ENCODE measurements at regions not wholly inside any gene's neighbourhood (a gene's known extent, or its start where the extent isn't known, plus 50 kb on each side); places are given as distances from the start of the nearest gene placed in this dataset.

- no peaks in the 10 kb centered on the region for H3K4me1 ChIP-seq (ENCODE audit: insufficient read depth)
- ATAC-seq (no peak), DNase-seq (ENCODE audit: low spot score) (no peak)
- Mint-ChIP-seq H3K27ac (no peak overlapping the region), H3K4me1 (no peaks in the 10 kb centered on the region), H3K4me3 (no peak overlapping the region), H3K27me3 (ENCODE audit: insufficient read depth, low read depth, poor library complexity) (no peaks in the 10 kb centered on the region), H3K36me3 (ENCODE audit: low read depth) (no peaks in the 10 kb centered on the region), H3K9me3 (no peaks in the 10 kb centered on the region)
- no peaks in the 10 kb centered on the region for H3F3A ChIP-seq (replicated peaks; ENCODE audit: low read depth)
- no peak for TF ChIP-seq ZNF462 (CRISPR knock-in tag; IDR thresholded peaks at IDR 0.05)
- no peak for TF ChIP-seq ETS1 (IDR thresholded peaks at IDR 0.05)
- no peak for TF ChIP-seq EZH2 (IDR thresholded peaks at IDR 0.05; ENCODE audit: low read depth, unreplicated experiment)
- TF ChIP-seq JUNB (IDR thresholded peaks at IDR 0.05; ENCODE audit: unreplicated experiment): no peak
- TF ChIP-seq ZNF114 (CRISPR knock-in tag; IDR thresholded peaks at IDR 0.05): no peak
- TF ChIP-seq POLR2AphosphoS5 (IDR thresholded peaks at IDR 0.05; ENCODE audit: low read depth): no peak
- no peak for TF ChIP-seq EZH2phosphoT487 (IDR thresholded peaks at IDR 0.05; ENCODE audit: unreplicated experiment)
- TF ChIP-seq CTCF (conservative IDR thresholded peaks at IDR 0.05; ENCODE audit: low read depth in 2 of 2): no peak
- TF ChIP-seq CREB1 (CRISPR knock-in tag; IDR thresholded peaks at IDR 0.05; ENCODE audit: low read depth): no peak
- TF ChIP-seq REST (IDR thresholded peaks at IDR 0.05; ENCODE audit: unreplicated experiment): no peak
- no peak for TF ChIP-seq ZNF331 (CRISPR knock-in tag; IDR thresholded peaks at IDR 0.05; ENCODE audit: low read depth)
- TF ChIP-seq STAT1 (IDR thresholded peaks at IDR 0.05; ENCODE audit: unreplicated experiment): no peak
- TF ChIP-seq NANOG (IDR thresholded peaks at IDR 0.05; ENCODE audit: borderline replicate concordance): no peak
- H2AFZ ChIP-seq: no peak overlapping the region
- H3K4me2 ChIP-seq: no peak overlapping the region
- H3K79me2 ChIP-seq (replicated peaks; ENCODE audit: insufficient read depth): no peaks in the 10 kb centered on the region
- no peaks in the 10 kb centered on the region for H3K36me3 ChIP-seq (ENCODE audit: insufficient read depth)
- no peak overlapping the region for H3K4me3 ChIP-seq
- no peaks in the 10 kb centered on the region for H3K9me2 ChIP-seq (ENCODE audit: insufficient read depth)
- H3K27ac ChIP-seq (ENCODE audit: low read depth): no peak overlapping the region
- H4K20me1 ChIP-seq (replicated peaks; ENCODE audit: insufficient read depth): no peaks in the 10 kb centered on the region
- no peaks in the 10 kb centered on the region for H3K27me3 ChIP-seq (ENCODE audit: insufficient read depth)
These were observed 90.7 kb downstream of the C11orf87 start for GRCh38 chr11:109512680-109513079.
